ENCODE measurements at regions not wholly inside any gene's neighbourhood (a gene's known extent, or its start where the extent isn't known, plus 50 kb on each side); places are given as distances from the start of the nearest gene placed in this dataset.

GRCh38 chr6:55925292-55925691 is 49.9 kb upstream of the BMP5 start:
- no peak for DNase-seq
- TF ChIP-seq, protein P1, sequence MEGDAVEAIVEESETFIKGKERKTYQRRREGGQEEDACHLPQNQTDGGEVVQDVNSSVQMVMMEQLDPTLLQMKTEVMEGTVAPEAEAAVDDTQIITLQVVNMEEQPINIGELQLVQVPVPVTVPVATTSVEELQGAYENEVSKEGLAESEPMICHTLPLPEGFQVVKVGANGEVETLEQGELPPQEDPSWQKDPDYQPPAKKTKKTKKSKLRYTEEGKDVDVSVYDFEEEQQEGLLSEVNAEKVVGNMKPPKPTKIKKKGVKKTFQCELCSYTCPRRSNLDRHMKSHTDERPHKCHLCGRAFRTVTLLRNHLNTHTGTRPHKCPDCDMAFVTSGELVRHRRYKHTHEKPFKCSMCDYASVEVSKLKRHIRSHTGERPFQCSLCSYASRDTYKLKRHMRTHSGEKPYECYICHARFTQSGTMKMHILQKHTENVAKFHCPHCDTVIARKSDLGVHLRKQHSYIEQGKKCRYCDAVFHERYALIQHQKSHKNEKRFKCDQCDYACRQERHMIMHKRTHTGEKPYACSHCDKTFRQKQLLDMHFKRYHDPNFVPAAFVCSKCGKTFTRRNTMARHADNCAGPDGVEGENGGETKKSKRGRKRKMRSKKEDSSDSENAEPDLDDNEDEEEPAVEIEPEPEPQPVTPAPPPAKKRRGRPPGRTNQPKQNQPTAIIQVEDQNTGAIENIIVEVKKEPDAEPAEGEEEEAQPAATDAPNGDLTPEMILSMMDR (IDR thresholded peaks at IDR 0.05), result no peak
- H3K27me3 Mint-ChIP-seq, result no peaks in the 10 kb centered on the region
- no peak for ATAC-seq (ENCODE audit: poor library complexity)
- no peaks in the 10 kb centered on the region for H3K4me1 Mint-ChIP-seq (ENCODE audit: low read depth)
- POLR2A ChIA-PET, result no interaction called here
- H3K27ac Mint-ChIP-seq, result no peak overlapping the region
- Histone ChIP-seq H3K27me3 (ENCODE audit: control insufficient read depth in 1 of 2, insufficient read depth in 2 of 2, low read length in 2 of 2) (no peaks in the 10 kb centered on the region), H3K4me1 (ENCODE audit: insufficient read depth, low read length) (no peaks in the 10 kb centered on the region), H3K27ac (ENCODE audit: low read depth in 1 of 2, low read length in 2 of 2) (no peak overlapping the region), H3K9me3 (ENCODE audit: control insufficient read depth in 1 of 2, insufficient read depth in 1 of 2, low read length in 2 of 2) (peaks cover 4 to 5% of the 10 kb centered on the region in 2 experiments), H3K36me3 (ENCODE audit: insufficient read depth, low read length) (no peaks in the 10 kb centered on the region), H3K4me3 (ENCODE audit: low read length) (no peak overlapping the region)
- H3K9me3 Mint-ChIP-seq, result peaks cover 20% of the 10 kb centered on the region
- CTCF ChIA-PET, result no interaction called here
- no peak overlapping the region for H3K4me3 Mint-ChIP-seq
- H3K36me3 Mint-ChIP-seq (ENCODE audit: low read depth), result no peaks in the 10 kb centered on the region
- intact Hi-C loops (cut with DNase I, micrococcal nuclease), result no loop called here
